GM19395 (cell line): ENCODE measurements at regions not wholly inside any gene's neighbourhood (a gene's known extent, or its start where the extent isn't known, plus 50 kb on each side); places are given as distances from the start of the nearest gene placed in this dataset.

Source experiments
- ATAC-seq: cut with Tn5 transposase; IDR thresholded peaks from one replicate; pipeline ENCODE4 v1.9.1; 2021; ENCODE audit warnings: mild to moderate bottlenecking, moderate library complexity; ENCODE audit not compliant: unreplicated experiment

- ATAC-seq = no peak
These were observed 955.1 kb downstream of the BRD1 start for GRCh38 chr22:48872271-48873190.

- ATAC-seq = no peak
These were observed 956.4 kb downstream of the BRD1 start for GRCh38 chr22:48871176-48871840.

DNA sequence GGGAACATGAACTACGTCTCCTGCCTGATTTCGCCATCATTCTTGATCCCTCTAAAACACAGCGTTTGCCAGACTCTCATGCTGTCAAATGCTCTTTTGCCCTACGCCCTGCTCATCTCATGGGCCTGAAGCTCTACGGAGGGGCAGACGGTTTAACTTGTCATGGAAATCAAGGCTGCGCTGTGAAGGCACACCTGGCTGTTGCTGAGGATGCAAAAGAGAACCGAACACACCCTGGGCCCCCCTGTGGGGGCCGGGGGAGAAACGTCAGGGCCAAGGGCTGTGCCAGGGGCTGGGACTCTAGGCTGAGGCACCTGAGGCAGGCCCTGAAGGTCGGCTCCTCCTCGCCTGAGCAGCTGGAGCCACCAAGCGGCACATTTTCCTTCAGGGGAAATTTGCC, 957.2 kb downstream of the BRD1 start:
- ATAC-seq = no peak

DNA sequence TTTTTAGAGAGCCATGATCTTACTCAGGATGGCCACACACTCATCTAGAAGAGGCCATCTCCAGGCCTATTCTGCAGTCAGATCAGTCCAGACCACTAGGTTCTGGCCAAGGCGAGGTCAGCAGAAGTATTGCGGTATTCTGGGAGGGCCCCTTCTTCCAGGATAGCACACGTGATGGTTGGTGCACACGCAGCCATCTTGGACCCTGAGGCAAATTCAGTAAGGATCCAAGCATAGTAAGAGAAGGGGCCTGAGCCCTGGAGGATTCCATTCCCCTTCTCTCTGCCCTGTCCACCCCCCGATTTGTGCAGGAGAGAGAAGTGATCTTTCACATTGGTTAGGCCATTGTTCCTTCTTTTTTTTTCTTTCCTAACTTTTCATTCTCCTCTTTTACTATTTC, 957.9 kb downstream of the BRD1 start:
- no peak for ATAC-seq

- ATAC-seq = no peak
These were observed 958.5 kb downstream of the BRD1 start for GRCh38 chr22:48869161-48869560.

DNA sequence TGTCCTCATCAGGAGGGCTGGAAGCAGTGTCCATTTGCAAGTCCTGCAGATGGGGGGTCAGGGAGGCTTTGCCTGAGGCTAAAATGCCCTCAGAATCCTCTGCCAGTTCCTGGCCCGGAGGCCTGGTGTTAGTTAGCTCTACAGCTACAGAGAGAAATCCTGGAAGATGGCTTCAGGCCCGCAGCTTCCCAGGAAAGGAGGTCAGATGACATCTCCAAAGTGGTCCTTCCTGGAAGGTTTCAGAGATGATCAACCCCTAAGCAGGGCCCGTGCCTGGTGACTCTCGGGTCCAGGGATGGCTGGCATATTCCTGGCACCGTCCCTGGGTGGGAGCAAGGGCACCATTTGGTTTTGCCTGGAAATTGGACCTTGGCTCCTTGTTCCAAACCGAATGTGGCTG, 959.1 kb downstream of the BRD1 start:
- no peak for ATAC-seq

DNA sequence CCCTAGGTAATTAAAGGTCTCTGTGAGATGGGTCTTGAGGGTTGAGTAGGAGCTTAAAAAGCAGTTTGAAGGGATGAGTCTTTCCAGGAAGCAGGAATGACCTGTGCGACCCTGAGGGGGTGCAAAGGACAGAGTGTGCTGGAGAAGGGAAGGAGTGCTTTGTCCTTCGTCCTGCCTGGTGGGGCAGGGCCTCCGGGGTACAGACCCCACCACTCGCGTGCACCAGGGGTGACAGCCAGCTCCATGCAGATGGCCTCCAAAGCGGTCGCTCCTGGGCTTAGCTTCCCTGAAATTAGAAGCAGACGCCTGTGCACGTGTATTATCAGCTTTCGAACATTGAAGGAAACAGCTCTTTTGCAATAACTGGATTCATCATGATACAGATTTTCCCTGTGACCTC, 959.8 kb downstream of the BRD1 start:
- ATAC-seq = no peak

DNA sequence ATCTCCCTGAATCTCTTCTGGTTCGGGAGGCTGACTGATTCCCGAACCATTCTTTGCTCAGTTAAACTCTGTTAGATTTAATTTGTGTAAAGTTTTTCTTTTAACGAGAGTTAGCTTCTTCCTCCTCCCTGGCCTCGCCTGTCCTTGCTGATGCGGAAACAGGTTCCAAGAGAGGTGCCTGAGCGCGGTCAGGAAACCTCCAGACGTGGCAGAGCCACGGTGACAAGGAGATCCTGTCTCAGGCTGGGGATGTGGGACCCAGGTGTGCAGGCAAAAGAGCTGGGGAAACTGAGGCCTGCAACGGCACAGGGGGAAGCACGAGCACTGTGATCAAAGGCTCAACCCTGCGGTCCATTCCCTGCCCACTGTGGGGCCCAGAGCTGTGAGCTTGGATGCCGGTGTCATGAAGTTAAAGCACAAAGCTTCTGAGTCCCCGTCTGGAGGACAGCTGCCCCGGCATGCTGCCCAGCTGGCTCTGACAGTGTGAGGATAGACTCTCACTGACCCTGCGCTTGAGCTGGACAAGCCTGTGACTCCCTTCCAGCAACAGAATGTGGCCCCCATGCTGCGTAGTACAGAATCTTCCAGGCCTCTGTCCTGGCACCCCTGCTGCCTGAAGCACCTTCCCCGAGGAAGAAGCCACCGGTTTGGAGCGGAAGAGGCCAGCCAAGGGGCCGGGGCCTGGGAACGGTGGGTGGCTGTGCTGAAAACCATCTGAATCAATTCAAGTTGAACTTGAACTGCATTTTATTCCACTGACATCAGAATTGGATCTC, 960.6 kb downstream of the BRD1 start:
- no peak for ATAC-seq

GRCh38 chr22:48864748-48865147, 962.9 kb downstream of the BRD1 start:
- ATAC-seq = no peak

- ATAC-seq = no peak
These were observed 963.6 kb downstream of the BRD1 start for GRCh38 chr22:48863965-48864528.

DNA sequence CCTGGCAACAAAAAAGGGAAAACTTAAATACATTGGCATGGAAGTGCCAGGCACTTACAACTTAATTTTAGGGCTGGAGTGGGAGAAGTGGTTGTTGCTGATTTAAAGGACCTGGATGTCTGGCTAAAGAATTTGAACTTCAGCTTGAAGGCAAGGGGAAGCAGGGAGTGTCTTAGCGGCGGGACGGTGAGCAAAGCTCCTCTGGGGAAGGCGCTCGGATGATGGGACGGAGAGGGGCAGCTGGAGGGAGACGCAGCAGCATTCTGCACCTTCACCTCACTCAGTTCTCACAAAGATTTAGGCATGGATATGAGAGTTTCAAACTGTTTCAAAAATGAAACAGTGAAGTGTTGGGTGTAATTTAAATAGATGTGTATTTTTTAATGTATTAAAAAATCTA, 967.1 kb downstream of the BRD1 start:
- ATAC-seq = no peak

- no peak for ATAC-seq
These were observed 968.8 kb downstream of the BRD1 start for GRCh38 chr22:48858856-48859255.

DNA sequence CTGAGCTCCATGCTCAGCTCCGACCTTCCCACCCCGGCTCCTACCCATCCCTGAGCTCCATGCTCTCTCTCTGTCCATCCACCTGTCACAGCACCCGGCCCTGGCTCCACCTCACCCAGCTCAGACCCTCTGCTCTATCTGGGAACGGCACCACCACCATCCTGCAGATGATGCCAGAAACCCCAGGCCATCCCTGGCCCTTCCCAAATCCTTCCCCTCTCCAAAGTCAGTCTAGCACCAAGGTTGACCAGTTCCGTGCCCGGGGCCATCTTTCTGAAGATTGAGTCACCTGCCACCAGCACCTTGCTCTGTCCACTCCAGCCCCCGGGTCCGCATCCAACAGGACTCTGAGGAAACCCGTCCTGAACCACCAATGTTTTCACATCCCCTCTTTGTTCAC, 969.6 kb downstream of the BRD1 start:
- ATAC-seq = no peak

DNA sequence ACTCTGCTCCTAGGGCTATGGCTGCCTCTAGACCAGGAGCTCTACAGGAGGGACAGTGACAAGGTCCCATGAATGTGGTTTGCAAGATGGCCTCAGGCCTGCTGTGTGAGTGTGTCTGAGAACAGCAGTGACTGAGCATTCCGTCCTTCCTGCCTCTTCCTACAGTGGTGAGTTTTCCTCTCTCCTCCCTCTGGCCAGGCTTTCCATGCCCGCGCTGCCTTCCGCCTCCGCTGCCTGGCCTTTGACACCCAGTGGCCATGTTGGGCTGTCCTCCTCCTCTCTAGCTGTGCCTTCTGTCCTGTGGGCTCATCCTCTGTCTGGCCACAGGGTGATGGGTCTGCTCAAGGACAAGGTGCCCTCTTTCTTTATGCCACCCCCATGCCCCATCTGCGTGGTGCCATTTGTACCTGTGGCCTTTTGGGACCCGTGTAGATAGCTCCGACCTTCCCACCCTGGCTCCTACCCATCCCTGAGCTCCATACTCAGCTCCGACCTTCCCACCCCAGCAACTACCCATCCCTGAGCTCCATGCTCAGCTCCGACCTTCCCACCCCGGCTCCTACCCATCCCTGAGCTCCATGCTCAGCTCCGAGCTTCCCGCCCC, 970.4 kb downstream of the BRD1 start:
- no peak for ATAC-seq

DNA sequence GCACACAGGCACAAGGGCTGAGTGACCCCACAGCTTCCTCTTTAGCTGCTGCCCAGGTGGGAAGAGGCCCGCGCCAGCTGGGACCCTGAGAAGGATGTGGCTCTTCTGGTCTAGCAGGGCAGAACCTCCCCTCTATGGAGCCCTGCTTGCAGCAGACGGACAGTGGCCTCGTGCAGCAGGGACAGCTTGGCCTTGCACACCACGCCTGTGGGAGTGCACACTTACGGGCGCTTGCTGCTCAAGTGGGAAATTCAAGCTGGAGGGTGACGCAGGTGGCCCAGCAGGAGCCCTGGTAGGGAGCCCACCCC, 971.4 kb downstream of the BRD1 start:
- ATAC-seq = no peak

- ATAC-seq = no peak
These were observed 971.9 kb downstream of the BRD1 start for GRCh38 chr22:48855593-48856307.

DNA sequence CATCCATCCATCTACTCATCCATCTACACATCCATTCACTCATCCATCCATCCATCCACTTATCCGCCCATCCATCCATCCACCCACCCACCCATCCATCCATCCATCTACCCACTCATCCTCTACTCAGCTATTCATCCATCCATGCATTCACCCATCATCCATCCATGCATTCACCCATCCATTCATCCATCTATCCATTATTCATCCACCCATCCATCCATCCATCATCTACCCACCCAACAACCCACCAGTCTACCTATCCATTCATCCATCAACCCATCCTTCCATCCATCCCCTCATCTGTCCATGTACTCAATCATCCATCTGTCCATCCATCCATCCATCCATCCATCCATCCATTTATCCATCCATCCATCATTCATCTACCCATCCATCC, 972.7 kb downstream of the BRD1 start:
- no peak for ATAC-seq

- ATAC-seq = no peak
These were observed 973.9 kb downstream of the BRD1 start for GRCh38 chr22:48853627-48854240.

- ATAC-seq = no peak
These were observed 975.6 kb downstream of the BRD1 start for GRCh38 chr22:48851933-48852549.
